ENCODE measurements at regions not wholly inside any gene's neighbourhood (a gene's known extent, or its start where the extent isn't known, plus 50 kb on each side); places are given as distances from the start of the nearest gene placed in this dataset.

DNA sequence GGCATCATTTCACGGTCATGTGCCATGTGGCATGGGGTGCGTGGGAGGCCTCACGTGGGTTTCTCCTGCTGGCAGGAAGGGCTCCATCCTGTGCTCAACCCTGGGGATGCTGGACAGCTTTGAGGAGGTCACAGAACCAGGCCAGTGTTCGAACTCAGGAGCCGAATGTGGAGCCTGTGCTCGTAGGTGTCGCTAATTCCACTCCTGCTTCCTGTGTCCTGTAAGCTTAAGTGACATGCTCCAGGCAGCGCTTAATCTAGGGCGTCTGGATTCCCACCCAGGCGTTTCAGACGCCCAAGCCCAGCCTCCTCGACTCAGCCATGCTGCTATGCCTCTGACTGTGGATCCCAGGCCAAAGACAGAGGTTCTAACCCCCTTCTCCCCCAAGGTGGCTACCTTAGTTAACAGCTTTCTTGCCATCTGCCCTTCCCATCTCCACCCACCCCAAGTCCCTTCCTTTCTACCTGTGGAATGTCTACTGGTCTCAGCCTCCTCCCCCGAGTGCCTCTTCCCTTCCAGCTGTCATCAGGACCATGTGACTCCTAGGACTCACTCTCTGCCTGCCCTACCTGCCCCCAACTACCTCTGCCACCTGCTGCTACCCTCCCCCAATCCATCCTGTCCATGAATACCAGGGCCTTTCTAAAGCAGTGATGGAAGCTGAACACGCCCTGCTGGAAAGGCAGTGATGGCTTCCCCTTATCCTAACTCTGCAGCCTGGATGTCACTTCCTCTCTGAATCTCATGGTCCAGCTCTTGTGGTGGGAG, 255.1 kb downstream of the CDH26 start:
- TF ChIP-seq SIN3A (IDR thresholded peaks at IDR 0.05; ENCODE audit: borderline replicate concordance, insufficient read depth, low read length) = no peak
- no peak for TF ChIP-seq POLR2AphosphoS5 (IDR thresholded peaks at IDR 0.05; ENCODE audit: low read depth, low read length)
- no peak for TF ChIP-seq TAF1 (IDR thresholded peaks at IDR 0.05; ENCODE audit: borderline replicate concordance, insufficient read depth, low read length)
- TF ChIP-seq FOXP2 (optimal IDR thresholded peaks at IDR 0.05; ENCODE audit: borderline replicate concordance, extremely low read depth, extremely low read length, insufficient read depth) = no peak
- TF ChIP-seq, protein P1, sequence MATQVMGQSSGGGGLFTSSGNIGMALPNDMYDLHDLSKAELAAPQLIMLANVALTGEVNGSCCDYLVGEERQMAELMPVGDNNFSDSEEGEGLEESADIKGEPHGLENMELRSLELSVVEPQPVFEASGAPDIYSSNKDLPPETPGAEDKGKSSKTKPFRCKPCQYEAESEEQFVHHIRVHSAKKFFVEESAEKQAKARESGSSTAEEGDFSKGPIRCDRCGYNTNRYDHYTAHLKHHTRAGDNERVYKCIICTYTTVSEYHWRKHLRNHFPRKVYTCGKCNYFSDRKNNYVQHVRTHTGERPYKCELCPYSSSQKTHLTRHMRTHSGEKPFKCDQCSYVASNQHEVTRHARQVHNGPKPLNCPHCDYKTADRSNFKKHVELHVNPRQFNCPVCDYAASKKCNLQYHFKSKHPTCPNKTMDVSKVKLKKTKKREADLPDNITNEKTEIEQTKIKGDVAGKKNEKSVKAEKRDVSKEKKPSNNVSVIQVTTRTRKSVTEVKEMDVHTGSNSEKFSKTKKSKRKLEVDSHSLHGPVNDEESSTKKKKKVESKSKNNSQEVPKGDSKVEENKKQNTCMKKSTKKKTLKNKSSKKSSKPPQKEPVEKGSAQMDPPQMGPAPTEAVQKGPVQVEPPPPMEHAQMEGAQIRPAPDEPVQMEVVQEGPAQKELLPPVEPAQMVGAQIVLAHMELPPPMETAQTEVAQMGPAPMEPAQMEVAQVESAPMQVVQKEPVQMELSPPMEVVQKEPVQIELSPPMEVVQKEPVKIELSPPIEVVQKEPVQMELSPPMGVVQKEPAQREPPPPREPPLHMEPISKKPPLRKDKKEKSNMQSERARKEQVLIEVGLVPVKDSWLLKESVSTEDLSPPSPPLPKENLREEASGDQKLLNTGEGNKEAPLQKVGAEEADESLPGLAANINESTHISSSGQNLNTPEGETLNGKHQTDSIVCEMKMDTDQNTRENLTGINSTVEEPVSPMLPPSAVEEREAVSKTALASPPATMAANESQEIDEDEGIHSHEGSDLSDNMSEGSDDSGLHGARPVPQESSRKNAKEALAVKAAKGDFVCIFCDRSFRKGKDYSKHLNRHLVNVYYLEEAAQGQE (IDR thresholded peaks at IDR 0.05; ENCODE audit: insufficient read depth in 1 of 2, low read depth in 2 of 2, low read length in 2 of 2) = no peak

DNA sequence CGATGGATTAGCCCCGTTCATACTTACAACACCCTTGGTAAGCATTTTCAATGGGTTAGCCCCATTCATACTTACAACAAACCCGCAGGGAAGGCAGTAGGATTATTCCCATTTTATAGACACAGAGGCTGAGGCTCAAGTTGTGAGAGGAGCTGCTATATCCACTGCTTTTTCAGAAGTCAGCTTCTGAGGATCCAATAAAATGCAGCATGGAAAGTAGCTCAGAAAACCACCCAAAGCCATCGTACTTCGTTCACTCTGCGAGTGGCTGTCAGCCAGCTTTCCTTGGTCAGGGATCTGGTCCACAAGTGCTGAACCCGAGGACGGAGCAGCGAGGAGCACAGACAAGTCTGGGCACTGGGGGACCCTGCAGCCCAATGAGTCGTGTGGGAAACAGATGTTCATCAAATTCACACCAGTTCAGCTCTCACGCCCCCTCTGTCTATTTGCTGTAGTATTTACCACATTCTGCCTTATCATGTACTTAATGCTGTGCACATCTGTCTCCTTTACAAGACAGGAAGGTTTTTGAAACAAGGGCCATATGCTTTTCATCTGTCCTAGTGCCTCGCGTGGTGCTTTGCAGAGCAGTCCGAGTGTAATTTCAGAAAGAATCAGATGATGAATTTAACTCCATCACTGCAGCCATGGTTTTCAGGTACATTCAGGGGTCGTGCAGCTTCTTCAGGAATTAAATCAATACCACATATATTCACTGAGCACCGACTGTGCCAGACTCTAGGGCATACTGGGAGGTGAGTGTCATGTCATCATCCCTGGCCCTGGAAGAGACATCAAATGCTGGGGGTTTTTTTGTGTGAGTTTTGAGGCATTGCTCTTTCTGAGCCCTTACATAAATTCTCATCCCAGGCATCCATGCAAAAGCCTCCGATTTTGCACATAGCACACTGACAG, 256.9 kb downstream of the CDH26 start:
- no peak for TF ChIP-seq SIN3A (IDR thresholded peaks at IDR 0.05; ENCODE audit: borderline replicate concordance, insufficient read depth, low read length)
- TF ChIP-seq FOXP2 (optimal IDR thresholded peaks at IDR 0.05; ENCODE audit: borderline replicate concordance, extremely low read depth, extremely low read length, insufficient read depth) = no peak
- TF ChIP-seq, protein P1 (IDR thresholded peaks at IDR 0.05; ENCODE audit: insufficient read depth in 1 of 2, low read depth in 2 of 2, low read length in 2 of 2) = no peak
- no peak for TF ChIP-seq TAF1 (IDR thresholded peaks at IDR 0.05; ENCODE audit: borderline replicate concordance, insufficient read depth, low read length)
- TF ChIP-seq POLR2AphosphoS5 (IDR thresholded peaks at IDR 0.05; ENCODE audit: low read depth, low read length) = no peak

DNA sequence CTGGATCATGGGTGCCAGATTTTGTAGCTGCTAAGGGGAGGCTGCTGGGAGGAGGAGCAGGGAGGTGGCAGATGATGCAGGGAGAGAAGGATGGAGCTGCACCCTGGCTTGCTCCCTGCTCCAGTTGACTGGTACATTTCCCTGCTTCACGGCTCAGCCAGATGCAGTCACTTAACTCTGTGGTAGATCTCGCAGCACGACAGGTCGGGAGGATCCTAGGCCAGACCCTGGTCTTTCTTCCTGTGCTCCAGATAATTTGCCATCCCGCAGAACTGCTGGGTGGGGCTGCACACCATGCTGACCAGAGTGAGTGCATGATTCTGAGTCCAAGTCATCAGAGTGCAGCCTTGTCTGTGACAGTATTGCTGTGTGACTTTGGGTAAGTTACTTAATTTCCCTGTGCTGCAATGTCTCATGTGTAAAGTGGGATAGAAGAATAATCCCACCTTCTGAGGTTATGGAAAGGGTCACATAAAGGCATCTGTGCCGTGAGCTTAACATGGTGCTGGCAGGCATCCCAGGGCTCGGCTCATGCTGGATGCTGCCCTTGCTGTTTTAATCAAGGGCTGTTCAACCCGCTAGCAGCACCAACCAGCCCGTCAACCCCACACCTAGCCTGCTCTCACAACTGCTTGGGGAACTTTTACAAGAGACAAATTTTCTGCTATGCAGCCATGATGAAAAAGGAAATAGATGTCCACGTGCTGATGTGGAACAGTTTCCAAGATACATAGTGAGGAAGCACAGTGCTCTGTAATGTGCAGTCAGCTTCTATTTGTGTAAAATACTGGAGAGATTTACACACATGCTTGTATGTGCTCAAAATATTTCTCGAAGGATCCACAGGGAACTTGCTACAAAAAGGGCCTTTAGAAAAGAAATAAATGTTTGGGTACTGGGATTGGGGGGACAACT, 257.9 kb downstream of the CDH26 start:
- TF ChIP-seq FOXP2 (optimal IDR thresholded peaks at IDR 0.05; ENCODE audit: borderline replicate concordance, extremely low read depth, extremely low read length, insufficient read depth) (no peak), POLR2AphosphoS5 (IDR thresholded peaks at IDR 0.05; ENCODE audit: low read depth, low read length) (no peak), TAF1 (IDR thresholded peaks at IDR 0.05; ENCODE audit: borderline replicate concordance, insufficient read depth, low read length) (no peak)
- TF ChIP-seq, protein P1 (IDR thresholded peaks at IDR 0.05; ENCODE audit: insufficient read depth in 1 of 2, low read depth in 2 of 2, low read length in 2 of 2) = no peak

DNA sequence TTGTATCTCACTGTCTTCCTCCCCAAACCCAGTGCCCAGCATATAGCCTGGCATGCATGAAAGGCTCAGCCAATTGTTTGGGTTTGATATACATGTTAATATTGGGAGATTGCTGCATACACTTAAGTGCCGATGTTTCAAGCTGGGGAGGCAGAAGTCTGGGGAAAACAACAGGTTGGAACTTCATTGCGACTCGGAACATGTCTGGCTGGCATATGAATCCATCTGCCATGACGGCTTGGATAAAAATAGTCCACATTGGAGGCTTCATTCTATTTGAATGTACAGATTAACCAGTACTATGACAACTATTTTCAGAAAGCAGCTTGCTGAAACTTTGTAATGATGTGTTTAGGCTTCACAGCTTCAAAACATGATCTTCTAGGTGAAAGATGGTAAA, 261.0 kb downstream of the CDH26 start:
- TF ChIP-seq FOXP2 (optimal IDR thresholded peaks at IDR 0.05; ENCODE audit: borderline replicate concordance, extremely low read depth, extremely low read length, insufficient read depth) (no peak), TAF1 (IDR thresholded peaks at IDR 0.05; ENCODE audit: borderline replicate concordance, insufficient read depth, low read length) (no peak), SIN3A (IDR thresholded peaks at IDR 0.05; ENCODE audit: borderline replicate concordance, insufficient read depth, low read length) (no peak), POLR2AphosphoS5 (IDR thresholded peaks at IDR 0.05; ENCODE audit: low read depth, low read length) (no peak)
- TF ChIP-seq, protein P1 (IDR thresholded peaks at IDR 0.05; ENCODE audit: insufficient read depth in 1 of 2, low read depth in 2 of 2, low read length in 2 of 2) = no peak

Data from PFSK-1 (cell line).